ENCODE measurements at regions not wholly inside any gene's neighbourhood (a gene's known extent, or its start where the extent isn't known, plus 50 kb on each side); places are given as distances from the start of the nearest gene placed in this dataset.

DNA sequence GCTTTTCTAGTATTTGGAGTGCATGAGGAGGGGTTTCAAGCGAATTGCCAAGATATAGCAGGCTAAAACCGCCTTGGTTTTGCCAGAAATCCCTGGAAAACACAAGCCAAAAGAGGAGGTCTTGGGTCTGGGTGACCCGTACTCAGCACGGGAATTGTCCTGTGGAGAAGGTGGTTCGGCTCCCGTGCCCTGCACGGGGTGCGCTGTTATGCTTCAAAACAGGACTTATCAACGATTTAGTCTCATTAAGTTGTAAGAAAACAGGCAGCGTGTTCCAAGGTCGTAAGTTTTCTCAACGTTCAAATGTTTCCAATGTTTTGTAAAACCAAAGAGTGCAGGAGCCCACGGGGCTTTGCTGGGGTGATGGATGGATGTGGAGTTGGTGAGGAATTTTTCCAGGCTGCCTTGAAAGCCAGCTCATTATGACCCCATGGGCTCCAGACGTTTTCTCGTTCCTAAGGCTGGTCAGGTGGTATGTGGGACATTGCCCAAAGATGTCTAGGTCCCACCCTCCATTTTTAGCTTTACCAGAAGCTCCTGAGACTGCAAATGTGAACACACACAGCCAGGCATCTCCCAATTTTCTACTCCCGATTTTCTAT is 75.4 kb upstream of the CLDN14 start:
- DNase-seq (ENCODE audit: low spot score) (no peak), ATAC-seq (ENCODE audit: low read depth) (no peak)
- Histone ChIP-seq H3K27ac (ENCODE audit: poor library complexity, severe bottlenecking) (no peak overlapping the region), H3K4me3 (ENCODE audit: severe bottlenecking) (no peak overlapping the region), H3K4me1 (ENCODE audit: insufficient read depth, poor library complexity, severe bottlenecking) (no peaks in the 10 kb centered on the region), H3K27me3 (ENCODE audit: insufficient read depth, poor library complexity, severe bottlenecking) (no peaks in the 10 kb centered on the region), H3K36me3 (ENCODE audit: low read depth) (no peaks in the 10 kb centered on the region), H3K9me3 (ENCODE audit: severe bottlenecking) (no peaks in the 10 kb centered on the region)
- TF ChIP-seq, protein P1, sequence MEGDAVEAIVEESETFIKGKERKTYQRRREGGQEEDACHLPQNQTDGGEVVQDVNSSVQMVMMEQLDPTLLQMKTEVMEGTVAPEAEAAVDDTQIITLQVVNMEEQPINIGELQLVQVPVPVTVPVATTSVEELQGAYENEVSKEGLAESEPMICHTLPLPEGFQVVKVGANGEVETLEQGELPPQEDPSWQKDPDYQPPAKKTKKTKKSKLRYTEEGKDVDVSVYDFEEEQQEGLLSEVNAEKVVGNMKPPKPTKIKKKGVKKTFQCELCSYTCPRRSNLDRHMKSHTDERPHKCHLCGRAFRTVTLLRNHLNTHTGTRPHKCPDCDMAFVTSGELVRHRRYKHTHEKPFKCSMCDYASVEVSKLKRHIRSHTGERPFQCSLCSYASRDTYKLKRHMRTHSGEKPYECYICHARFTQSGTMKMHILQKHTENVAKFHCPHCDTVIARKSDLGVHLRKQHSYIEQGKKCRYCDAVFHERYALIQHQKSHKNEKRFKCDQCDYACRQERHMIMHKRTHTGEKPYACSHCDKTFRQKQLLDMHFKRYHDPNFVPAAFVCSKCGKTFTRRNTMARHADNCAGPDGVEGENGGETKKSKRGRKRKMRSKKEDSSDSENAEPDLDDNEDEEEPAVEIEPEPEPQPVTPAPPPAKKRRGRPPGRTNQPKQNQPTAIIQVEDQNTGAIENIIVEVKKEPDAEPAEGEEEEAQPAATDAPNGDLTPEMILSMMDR (IDR thresholded peaks at IDR 0.05; ENCODE audit: poor library complexity, severe bottlenecking) = no peak

DNA sequence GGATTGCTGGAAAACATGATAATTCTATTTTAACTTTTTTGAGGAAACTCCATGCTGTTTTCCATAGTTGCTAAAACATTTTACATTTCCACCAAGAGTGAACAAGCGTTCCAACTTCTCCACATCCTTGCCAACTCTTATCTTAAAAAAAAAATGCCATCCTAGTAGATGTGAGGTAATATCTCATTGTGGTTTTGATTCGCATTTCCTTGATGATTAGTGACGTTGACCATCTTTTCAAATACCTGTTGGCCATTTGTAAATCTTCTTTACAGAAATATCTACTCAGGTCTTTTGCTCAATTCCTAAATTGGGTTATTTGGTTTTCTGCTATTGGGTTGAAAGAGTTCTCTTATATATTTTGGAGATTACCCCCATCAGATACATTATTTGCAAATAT is 77.4 kb upstream of the CLDN14 start:
- no peaks in the 10 kb centered on the region for H3K36me3 ChIP-seq (ENCODE audit: low read depth)
- no peak for DNase-seq (ENCODE audit: low spot score)
- H3K27ac ChIP-seq (ENCODE audit: poor library complexity, severe bottlenecking) = no peak overlapping the region
- no peak for ATAC-seq (ENCODE audit: low read depth)
- H3K4me3 ChIP-seq (ENCODE audit: severe bottlenecking) = no peak overlapping the region
- H3K9me3 ChIP-seq (ENCODE audit: severe bottlenecking) = no peaks in the 10 kb centered on the region
- no peaks in the 10 kb centered on the region for H3K4me1 ChIP-seq (ENCODE audit: insufficient read depth, poor library complexity, severe bottlenecking)
- TF ChIP-seq, protein P1 (IDR thresholded peaks at IDR 0.05; ENCODE audit: poor library complexity, severe bottlenecking) = no peak
- no peaks in the 10 kb centered on the region for H3K27me3 ChIP-seq (ENCODE audit: insufficient read depth, poor library complexity, severe bottlenecking)

DNA sequence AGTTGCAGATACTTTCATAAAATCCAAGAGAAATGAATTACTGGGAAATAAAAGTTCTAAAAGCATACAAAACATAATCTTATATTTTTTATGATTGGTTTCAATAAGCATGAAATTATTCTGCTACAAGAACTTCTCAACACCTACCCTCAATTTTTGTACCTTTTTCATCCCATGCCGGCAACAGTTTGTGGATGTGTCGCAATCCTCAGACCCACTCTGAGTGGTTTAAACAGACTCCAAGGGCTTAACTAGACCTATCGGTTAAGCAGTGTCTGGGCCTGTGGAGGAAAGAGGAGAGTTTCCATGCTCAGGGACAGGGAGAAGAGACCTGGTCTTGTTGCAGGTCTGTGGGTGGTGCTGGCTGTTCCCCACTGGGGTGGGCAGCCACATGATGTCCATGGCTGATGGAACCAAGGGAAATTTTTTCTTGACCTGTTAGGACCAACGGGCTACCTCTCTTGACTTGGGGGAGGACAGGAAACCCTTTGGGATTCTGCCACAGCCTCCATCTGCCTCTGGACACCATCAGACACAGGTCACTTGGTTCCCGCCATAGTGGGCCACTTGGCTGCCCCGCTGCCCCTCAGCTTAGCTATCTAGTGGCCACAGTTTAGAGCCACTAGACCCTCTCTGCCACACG is 81.1 kb upstream of the CLDN14 start:
- H3K27ac ChIP-seq (ENCODE audit: poor library complexity, severe bottlenecking) = no peak overlapping the region
- no peaks in the 10 kb centered on the region for H3K36me3 ChIP-seq (ENCODE audit: low read depth)
- DNase-seq (ENCODE audit: low spot score) (no peak), ATAC-seq (ENCODE audit: low read depth) (no peak)
- TF ChIP-seq, protein P1 (IDR thresholded peaks at IDR 0.05; ENCODE audit: poor library complexity, severe bottlenecking) = no peak
- H3K27me3 ChIP-seq (ENCODE audit: insufficient read depth, poor library complexity, severe bottlenecking) = no peaks in the 10 kb centered on the region
- H3K4me1 ChIP-seq (ENCODE audit: insufficient read depth, poor library complexity, severe bottlenecking) = no peaks in the 10 kb centered on the region
- no peak overlapping the region for H3K4me3 ChIP-seq (ENCODE audit: severe bottlenecking)
- H3K9me3 ChIP-seq (ENCODE audit: severe bottlenecking) = no peaks in the 10 kb centered on the region

DNA sequence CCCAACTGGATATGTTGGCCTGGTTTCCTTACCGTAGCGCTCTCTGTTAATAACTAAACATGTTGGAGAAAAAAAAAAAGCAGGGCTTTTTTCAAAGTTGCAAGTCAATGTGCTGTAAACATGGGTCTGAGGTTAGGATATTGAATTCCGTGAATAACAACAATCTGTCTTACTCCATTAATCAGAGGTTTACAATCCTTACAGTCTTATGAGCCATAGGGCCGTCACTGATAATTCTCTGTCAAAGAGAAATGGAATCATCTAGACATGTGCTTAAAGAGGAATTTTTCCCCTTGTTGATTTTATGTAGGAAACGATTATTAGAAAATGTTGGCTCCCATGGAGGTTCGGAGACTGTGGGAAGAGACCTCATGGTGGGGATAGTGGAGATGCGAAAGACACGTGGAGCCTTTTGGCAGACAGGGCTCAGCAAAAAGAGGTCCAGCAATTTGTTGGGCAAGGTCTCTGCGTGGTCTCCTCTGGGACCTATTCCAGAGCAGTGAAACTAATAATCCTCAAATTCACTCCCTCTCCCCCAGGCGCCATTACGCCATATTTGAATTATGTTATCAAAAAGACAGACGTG is 83.5 kb upstream of the CLDN14 start:
- H3K27me3 ChIP-seq (ENCODE audit: insufficient read depth, poor library complexity, severe bottlenecking) = no peaks in the 10 kb centered on the region
- DNase-seq (ENCODE audit: low spot score) (no peak), ATAC-seq (ENCODE audit: low read depth) (no peak)
- H3K4me1 ChIP-seq (ENCODE audit: insufficient read depth, poor library complexity, severe bottlenecking) = no peaks in the 10 kb centered on the region
- no peaks in the 10 kb centered on the region for H3K9me3 ChIP-seq (ENCODE audit: severe bottlenecking)
- H3K27ac ChIP-seq (ENCODE audit: poor library complexity, severe bottlenecking) = no peak overlapping the region
- no peaks in the 10 kb centered on the region for H3K36me3 ChIP-seq (ENCODE audit: low read depth)
- TF ChIP-seq, protein P1 (IDR thresholded peaks at IDR 0.05; ENCODE audit: poor library complexity, severe bottlenecking) = no peak
- H3K4me3 ChIP-seq (ENCODE audit: severe bottlenecking) = no peak overlapping the region

DNA sequence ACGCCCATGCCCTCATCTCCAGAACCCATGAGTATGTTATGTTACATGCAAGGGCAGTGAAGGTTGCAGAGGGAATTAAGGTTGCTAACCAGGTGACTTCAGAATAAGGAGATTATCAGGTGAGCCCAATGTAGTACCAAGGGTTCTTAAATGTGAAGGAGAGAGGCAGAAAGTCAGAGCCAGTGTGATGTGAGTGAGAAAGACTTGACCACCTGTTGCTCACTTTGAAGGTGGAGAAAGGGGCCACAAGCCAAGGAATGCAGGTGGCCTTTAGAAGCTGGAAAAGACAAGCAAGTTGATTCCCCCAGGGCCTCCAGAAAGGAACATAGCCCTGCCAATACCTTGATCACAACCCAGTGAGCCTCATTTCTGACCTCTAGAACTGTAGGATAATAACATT is 84.7 kb upstream of the CLDN14 start:
- no peak for ATAC-seq (ENCODE audit: low read depth)
- H3K4me3 ChIP-seq (ENCODE audit: severe bottlenecking) = no peak overlapping the region
- H3K36me3 ChIP-seq (ENCODE audit: low read depth) = no peaks in the 10 kb centered on the region
- no peak for DNase-seq (ENCODE audit: low spot score)
- H3K27me3 ChIP-seq (ENCODE audit: insufficient read depth, poor library complexity, severe bottlenecking) = no peaks in the 10 kb centered on the region
- no peaks in the 10 kb centered on the region for H3K4me1 ChIP-seq (ENCODE audit: insufficient read depth, poor library complexity, severe bottlenecking)
- no peak overlapping the region for H3K27ac ChIP-seq (ENCODE audit: poor library complexity, severe bottlenecking)
- H3K9me3 ChIP-seq (ENCODE audit: severe bottlenecking) = no peaks in the 10 kb centered on the region
- TF ChIP-seq, protein P1 (IDR thresholded peaks at IDR 0.05; ENCODE audit: poor library complexity, severe bottlenecking) = no peak
